ENCODE measurements at regions not wholly inside any gene's neighbourhood (a gene's known extent, or its start where the extent isn't known, plus 50 kb on each side); places are given as distances from the start of the nearest gene placed in this dataset.

DNA sequence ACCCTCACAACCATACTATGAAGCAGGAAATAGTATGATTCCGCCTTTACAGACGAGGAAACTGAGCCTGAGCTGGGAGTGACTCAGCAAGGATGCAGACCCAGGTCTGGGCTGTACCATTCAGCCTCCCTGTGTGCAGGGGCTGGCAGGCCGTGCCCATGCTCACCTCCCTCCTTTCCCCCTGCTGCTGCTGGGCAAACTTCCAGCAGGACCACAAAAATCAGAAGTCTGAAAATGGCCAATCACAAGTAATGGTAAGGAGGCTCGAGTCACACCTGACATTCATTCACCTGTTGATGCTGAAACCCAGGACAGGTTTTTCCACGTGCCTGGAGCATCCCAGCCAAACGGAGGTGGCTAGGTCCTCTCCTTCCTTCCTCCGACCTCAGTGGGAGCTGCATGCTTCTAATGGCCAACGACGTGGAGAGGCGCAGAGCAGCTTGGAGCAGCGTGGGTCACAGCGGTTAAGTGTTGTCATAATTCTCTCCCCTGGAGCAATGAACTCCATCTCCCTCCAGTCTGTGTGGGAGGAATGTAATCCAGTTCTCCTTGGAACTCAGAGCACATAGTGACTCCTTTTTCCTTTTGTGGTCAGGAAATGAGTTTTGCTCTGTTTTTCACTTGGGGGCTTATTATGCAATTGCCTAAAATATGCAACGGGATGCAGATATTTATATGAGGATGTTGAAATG is 371.7 kb downstream of the BCOR start:
- no peak for DNase-seq

DNA sequence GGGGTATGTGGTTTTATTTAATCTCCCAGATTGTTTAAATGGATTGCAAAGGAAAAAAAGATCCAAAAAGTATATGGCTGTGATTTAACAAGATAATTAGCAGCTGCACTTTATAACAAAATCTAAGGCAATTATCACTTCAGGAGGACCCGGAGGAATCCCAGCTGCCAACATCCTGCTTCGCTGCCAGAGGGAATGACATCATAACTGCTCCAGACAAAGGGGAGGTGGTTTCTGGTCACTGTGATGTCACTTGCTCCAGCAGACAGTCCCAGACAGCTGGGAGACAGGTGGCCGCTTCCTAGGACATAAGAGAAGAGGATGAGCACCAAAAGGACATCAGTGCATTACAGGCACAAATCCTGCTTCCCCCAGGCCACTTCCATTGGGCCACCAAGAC is 371.0 kb downstream of the BCOR start:
- peak; percentile 18 to 55 for DNase-seq

DNA sequence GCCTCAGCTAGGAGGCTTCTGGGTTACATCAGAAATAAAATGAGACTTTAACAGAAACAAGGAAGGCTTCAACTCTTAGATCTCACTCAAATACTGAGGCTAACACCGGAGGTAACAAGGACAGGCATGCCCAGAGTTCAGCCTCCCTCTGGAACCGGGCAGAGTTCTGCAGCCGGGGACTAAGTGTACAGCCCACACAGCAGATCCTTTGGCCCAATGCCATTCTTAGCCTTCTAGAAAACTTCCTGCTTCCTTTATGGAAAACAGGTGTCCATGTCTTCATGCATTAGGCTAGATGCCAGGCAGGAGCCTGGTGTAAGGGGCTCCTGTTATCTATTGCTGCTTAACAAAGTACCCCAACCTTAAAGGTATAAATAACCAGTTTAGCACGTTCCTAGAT is 369.7 kb downstream of the BCOR start:
- no peak for DNase-seq

DNA sequence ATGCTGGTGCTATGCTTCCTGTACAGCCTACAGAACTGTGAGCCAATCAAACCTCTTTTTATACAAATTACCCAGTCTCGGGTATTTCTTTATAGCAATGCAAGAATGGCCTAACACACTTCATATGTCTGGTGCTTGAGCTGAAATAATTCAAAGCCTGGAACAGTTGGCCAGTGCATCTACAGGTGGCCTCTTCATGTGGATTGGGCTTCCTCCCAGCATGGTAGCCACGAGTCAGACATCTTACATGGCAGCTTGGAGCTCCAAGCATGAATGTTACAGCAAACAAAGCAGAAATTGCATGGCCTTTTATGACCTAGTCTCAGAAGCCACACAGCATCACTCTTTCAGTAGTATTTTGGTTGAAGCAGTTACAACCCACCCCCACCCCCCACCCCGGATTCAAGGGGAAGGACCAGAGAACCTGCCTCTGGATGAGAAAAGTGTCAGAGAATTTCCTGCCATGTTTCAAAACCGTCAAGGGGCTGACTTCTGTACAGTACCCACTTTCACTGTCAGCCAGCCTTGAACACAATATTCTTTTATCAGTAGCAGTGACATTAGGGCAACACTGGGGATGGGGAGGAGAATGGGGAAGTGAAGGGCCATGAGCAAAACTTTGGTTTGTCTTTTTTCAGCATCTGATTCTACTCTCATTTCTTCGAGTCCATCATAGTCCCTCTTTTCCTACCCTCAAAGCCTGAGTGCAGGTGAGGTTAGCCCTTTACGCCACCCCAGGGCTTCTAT is 368.7 kb downstream of the BCOR start:
- no peak for DNase-seq

DNA sequence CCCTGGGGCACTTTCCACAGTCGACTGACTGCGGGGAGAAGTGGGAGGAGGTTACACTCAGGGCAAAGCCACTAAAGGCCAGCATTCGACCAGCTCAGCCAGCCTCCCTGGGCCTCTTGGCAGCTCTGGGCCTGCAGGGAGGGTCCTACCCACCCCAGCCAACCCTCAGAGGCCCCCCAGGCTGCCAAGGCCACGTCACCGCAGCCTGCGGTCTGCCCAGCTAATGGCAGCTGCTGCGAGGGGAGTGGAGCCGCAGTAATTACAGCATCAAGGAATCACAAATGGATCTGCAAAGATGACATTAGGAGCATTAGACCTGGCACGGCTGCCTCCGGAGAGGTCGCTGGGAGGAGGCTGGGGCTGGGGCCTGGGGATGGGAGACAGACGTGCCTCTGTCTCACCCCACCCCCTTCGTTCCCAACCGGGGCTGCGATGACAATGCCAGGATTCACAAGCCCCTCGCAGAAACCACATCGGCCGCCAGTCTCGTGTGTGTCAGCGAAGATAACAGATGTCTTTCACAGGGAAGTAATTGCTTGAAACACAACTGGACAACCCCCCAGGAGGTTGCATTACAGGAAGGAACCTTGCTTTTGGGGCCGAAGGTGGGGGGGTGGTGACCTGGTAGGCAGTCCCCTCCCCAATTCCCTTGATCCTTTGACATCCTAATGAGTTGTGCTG is 367.6 kb downstream of the BCOR start:
- peak in 1 of 2 experiments; percentile 28 for DNase-seq

DNA sequence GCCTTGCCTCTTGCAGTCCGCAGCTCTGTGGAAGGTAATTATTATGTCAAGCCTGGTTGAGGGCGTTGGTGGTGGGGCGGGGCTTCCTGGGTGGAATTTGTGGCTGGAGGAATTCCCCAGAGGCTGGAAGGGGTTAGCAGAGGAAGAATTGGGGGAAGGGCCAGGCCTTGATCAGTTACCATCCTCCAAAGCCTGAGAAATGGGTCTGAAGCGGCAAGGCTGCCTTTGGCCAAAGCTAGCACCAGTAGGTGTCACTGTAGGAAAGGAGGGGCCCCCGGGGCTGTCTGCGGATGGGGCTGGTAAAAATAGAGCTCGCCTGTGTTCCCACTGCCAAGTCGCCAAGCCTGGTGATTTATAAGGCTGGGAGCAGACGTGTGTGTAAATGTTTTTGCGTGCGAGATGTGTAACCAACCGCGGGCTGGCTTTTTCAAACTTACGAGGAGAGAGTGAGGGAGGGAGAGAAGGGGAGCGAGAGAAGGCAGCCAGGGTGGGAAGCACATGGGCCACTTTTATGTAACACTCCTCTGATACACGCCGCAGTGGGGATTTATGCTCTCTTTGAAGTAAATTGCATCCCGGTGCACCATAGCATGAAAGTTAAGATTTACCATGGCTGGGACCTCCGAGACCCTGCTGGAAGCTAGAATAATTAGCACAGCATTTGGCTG is 367.0 kb downstream of the BCOR start:
- peak; percentile 61 to 80 for DNase-seq

DNA sequence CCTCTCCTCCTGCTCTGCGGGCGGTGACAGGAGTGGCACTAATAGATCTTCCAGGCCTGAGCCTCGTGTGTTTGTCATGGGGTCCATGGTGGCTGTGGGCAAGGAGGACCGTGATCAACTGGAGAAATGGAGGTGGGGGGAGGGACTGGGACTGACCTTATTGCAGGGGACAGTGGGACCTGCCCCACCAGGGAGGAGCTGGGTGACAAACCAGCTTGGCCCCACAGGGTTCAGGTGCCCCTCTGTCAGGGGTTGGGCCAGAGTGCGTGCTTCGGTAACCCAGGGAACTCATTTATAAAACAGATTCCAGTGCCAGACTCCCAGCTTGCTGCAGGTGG is 366.5 kb downstream of the BCOR start:
- DNase-seq, result peak in 1 of 2 experiments; percentile 43

DNA sequence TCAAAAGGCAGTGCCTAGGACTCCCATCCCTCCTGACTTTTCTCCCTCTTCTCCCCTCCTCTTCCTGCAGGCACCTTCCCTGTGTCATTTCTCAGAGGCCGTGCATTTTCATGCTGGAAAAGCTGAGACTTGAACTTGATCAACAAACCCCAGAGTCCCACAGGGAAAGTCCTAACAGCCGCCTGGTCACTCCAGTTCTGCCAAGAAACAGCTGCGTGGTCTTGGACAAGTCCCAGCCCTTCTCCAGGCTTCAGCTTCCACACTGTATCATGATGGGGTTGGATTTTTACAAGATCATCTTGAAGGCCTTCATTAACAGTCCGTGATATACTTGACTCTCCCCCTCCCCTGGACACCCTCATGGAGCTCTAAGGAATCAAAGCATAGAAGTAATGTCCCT is 366.0 kb downstream of the BCOR start:
- no peak for DNase-seq

DNA sequence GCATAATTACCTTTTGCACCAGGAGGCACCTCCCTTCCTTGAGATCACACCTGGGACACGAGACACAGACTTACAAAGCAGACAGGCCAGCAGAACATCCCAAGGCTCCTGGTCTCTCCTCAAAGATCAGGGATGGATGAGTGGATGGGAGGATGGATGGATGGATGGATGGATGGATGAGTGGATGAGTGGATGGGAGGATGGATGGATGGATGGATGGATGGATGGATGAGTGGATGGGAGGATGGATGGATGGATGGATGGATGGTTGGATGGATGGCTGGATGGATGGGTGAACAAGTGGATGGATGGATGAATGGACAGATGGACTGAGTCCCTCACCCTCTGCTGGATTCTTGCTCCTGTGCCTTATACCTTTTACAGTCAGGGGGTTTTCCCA is 364.0 kb downstream of the BCOR start:
- no peak for DNase-seq

DNA sequence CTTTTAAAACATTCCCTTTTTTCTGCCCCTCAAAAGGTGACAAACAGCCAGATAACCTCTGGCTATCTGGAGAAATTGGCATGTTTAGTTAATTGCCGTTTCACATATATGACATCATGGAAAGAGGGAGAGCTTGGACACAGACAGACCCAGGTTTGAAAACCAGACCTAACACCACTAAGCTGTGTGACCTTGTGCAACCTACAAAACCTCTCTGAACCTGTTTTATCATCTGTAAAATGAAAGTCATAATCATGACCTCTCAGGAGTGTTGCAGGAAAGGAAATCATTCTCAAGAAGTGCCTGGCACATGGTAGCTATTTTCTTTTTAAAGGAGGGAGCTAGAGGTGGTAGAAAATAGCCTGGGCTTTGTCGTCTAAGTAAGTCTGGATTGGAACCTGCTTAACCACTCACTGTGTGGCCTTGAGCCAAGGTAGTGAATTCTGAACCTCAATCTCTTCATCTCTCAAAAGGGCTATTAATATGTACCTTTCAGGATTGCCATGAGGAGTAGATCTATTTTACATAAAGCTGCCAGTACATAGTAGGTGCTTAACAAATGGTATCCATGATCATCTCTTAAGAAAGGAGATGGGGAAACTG is 363.5 kb downstream of the BCOR start:
- no peak for DNase-seq

DNA sequence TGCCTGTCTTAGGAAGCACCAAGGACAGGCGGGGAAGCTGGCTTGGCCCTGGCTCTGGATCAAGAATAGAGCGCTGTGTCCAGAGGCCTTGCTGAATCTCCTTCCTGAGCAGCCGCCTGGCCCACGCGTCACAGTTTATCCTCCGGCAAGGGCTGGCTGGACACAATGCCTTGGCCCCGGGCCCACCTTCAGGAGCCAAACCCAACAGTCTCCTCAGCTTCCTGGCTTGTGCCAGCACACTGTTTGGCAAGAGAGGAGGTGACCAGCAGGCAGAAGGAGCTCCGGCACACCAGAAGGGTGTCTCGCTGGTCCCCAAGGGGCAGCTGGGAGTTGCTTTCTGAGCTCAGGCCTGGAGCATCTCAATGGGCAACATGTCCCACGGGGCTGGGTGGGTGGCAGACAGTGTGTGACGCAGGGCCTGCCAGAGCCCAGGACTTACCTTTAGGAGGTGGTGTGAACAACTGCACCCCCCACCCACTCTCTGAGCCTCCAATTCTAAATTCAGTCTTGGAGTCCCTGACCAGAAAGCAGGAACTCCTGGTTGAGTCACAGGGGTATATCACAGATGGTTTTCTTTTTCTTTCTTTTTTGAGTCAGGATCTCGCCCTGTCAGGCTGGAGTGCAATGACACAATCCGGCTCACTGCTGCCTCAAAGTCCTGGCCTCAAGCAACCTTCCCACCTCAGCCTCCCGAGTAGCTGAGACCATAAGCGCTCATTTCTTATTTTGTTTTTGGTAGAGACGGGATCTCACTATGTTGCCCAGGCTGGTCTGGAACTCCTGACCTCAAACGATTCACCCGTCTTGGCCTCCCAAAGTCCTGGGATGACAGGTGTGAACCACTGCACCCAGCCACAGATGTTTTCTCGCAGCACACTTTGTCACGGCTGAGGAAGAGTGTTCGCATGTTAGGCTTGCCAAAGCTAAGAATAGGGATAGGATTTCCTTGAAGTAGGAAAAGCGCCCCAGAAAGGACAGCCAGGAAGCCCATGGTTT is 361.2 kb downstream of the BCOR start:
- DNase-seq, result peak in 1 of 2 experiments; percentile 12

DNA sequence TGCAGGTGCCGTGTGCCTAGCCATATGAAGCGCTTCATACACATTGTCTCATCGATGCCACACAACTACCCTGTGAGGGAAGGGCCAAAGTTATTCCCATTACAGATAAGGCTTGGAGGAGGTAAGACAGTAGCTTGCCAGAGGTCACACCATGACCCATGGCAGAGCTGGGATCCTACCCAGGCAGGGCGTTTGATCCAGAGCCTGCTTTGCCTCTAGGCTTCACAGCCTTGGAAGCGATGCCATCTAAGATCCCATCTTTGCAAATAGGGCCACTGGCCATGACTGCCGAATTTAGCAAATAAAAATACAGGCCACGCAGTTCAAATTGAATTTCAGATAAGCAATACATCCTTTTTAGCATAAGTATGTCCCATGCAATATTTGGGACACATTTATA is 358.2 kb downstream of the BCOR start:
- no peak for DNase-seq

DNA sequence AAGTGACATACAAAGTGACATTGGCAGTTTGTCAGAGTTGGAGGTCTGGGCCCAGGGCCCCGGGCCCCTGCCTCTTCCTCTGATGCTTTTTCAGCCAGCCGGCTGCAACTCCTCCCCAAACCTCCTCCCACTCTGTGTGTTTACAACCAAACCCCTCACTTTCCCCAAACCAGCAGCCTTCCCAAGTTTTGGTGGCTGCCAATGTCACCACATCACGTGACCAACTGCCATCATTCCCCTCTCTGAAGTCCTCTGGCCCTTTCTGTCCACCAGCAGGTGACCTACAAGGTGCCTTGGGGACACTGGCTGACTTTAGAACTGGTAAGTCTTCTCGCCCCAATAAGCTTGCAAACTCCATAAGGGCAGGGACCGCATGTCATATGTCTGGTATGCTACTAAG is 357.7 kb downstream of the BCOR start:
- no peak for DNase-seq

DNA sequence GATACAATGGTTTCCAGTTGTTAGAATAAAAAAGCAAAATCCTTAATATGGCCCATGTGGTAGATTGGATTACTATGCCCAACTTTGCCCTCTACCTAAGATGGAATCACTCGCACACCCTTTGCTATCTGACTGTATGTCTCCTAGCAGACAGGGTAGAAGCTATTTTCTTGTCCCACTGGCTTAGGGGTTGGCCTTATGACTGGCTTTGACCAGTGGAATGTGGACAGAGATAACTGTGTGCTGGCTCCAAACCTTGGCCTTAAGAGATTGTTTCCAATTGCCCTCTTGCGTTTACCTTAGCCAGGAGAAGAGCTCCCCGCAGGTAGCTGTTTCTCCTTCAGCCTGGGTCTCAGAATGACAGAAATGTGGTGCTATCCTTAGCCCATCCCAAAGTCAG is 355.9 kb downstream of the BCOR start:
- no peak for DNase-seq

DNA sequence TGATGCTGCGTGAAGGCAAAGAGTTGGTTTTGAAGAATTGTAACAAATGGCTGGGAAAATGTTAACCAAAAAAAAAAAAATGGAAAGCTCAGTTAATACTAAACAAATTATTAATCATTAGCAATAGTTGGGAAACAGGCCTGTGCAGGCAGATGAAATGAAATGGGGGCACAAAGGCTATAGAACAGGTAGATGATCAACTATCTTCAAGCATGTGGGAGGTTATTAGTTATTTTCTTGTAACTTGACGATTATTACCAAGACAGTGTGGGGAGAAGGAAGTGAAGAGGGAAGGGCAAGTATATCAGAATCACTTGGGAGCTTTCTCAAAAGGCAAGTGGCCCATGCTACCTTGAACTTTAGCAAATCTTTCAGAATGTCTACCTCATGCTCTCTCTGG is 351.9 kb downstream of the BCOR start:
- no peak for DNase-seq

DNA sequence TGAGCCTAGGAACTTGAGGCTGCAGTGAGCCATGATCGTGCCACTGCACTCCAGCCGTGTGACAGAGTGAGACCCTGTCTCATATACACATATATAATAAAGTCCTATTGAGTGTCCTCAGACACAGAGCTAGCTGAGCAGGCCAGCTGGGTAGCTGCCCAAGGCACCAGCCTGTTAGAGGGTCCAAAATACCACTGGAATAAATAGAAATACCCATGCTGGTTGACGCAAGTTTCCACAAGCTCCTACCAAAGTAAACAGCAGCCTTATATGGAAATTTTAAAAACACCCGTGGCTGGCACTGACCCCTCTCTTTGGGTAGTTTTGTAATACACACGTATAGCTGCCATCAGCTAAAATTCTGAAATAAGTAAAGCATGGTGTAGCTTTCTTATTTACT is 348.6 kb downstream of the BCOR start:
- no peak for DNase-seq

DNA sequence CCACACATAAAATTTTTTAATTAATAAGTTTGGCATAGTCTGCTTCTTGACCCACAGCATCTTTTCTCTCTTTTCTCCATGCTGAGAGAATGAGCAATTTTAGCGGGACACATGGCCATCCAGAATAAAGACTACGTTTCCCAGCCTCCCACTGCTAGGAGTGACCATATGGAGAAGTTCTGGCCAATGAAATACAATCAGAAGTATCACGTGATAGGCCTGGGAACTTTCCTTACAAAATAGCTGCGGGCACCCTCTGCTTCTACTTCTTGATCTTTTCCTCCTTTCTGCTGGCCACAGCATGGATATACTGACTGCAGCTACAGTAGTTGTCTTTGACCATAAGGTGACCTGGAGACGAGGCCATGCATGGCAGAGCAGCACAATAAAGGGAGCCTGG is 348.0 kb downstream of the BCOR start:
- DNase-seq, result no peak

DNA sequence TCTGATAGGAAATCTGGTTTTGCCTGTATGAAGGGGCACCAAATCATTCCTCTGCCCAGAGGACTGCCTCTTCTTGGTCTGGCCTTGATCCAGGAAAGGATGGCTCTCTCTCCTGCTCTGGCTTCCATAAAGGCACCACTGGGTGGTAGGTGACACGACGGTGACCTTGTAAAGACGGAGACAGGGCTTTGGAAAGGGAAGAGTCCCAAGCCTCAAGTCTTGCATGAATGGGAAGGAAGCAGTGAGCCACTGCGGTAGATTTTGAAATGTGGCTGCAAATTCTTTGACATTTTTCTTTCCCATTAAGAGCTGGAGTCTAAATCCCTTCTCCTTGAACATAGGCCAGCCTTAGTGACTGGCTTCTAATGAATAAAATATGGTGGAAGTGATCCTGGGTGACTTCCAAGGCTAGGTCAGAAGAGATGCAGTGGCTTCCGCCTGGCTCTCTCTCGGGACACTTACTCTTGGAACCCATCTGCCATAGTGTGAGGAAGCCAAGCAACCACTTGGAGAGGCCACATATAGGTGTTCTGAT is 347.4 kb downstream of the BCOR start:
- no peak for DNase-seq

DNA sequence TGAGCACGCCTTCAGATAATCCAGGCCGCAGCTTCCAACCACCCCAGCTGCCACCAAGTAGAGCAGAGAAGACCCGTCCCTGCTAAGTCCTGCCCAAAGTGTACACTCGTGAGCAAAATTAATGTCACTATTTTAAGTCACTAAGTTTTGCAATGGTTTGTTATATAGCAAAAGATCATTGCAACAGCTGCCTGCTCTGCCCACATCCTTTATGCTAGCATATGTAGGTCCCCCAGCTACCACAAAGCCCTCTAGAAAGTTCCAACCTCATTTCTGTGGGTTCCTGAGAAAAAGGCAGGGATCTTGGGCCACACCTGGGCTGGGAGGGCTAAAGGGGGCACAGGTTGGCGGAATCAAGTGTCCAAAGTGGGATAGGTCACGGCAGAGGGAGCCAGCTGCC is 346.9 kb downstream of the BCOR start:
- no peak for DNase-seq

DNA sequence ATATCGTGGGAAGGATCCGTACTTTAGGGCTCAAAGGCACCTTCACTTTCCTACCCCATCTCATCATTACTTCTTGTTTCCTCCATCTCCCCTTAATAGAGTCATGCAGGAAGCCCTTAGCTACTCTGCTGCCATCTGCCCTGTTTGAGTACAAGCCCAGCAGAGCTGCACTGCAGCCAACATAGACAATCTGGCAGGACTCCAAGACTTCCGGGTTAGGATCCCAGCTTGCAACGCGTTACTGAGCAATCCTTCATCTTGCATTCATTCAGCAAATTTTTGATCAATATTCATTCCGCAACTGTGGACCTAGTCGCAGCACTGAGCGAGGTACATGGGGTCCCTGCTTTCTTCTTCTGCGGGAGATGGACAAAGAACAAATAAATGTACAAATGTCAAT is 344.9 kb downstream of the BCOR start:
- DNase-seq, result peak; percentile 32 to 52

DNA sequence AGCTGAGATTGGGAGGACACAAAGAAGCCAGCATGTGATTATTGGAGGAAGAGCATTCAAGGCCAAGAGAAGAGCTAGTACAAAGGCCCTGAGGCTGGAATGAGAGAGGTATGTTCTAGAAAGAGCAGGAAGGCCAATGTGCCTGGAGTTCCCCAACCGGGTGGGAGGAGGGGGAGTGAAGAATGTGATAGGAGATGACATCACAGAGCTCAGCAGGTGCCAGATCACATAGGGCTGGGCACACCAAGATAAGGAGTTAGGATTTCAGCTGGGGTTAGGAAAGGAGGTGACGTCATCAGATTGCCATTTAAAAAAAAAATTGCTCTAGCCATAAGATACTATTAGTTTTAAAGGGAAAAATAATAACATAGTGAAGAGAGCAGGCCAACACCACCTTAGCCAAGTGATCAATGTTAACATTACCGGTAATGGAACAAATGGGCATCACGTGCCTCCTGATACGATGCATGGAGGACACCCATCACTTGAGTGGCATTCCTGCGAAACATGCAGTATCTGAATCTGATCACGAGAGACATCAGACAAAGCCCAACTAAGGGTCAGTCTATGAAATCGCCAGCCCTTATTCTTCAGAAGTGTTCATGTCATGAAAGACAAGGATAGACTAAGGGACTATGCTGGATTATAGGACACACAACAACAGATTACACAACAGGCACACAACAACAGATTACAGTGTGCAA is 344.3 kb downstream of the BCOR start:
- no peak for DNase-seq

Measured in NCI-H2081 (cell line).